ENCODE measurements at regions not wholly inside any gene's neighbourhood (a gene's known extent, or its start where the extent isn't known, plus 50 kb on each side); places are given as distances from the start of the nearest gene placed in this dataset.

- H3K9me3 ChIP-seq, result no peaks in the 10 kb centered on the region
- H3K27ac ChIP-seq, result no peak overlapping the region
- TF ChIP-seq Cebpa-rat (IDR thresholded peaks at IDR 0.05), result no peak
- no peak overlapping the region for H3K9ac ChIP-seq
- no peaks in the 10 kb centered on the region for H4K20me1 ChIP-seq
- no peaks in the 10 kb centered on the region for H3K27me3 ChIP-seq
- H3K36me3 ChIP-seq, result no peaks in the 10 kb centered on the region
- H3K4me2 ChIP-seq, result no peak overlapping the region
- no peaks in the 10 kb centered on the region for H3K4me1 ChIP-seq
- no peak overlapping the region for H3K4me3 ChIP-seq
Observed at GRCh38 chr3:44033123-44033522, 208.6 kb upstream of the TOPAZ1 start.

- Histone ChIP-seq H3K36me3 (no peaks in the 10 kb centered on the region), H3K27ac (no peak overlapping the region), H3K4me3 (no peak overlapping the region), H3K27me3 (no peaks in the 10 kb centered on the region), H3K9ac (no peak overlapping the region), H4K20me1 (no peaks in the 10 kb centered on the region), H3K9me3 (no peaks in the 10 kb centered on the region), H3K4me2 (no peak overlapping the region), H3K4me1 (no peaks in the 10 kb centered on the region)
- TF ChIP-seq Cebpa-rat (IDR thresholded peaks at IDR 0.05), result no peak
Observed at GRCh38 chr3:44036850-44037249, 204.8 kb upstream of the TOPAZ1 start.

GRCh38 chr3:44039006-44039405 lies 202.7 kb upstream of the TOPAZ1 start:
- H3K4me2 ChIP-seq, result no peak overlapping the region
- H3K4me3 ChIP-seq, result no peak overlapping the region
- H3K27ac ChIP-seq, result no peak overlapping the region
- no peaks in the 10 kb centered on the region for H3K27me3 ChIP-seq
- H4K20me1 ChIP-seq, result no peaks in the 10 kb centered on the region
- no peaks in the 10 kb centered on the region for H3K9me3 ChIP-seq
- H3K36me3 ChIP-seq, result no peaks in the 10 kb centered on the region
- H3K4me1 ChIP-seq, result no peaks in the 10 kb centered on the region
- no peak overlapping the region for H3K9ac ChIP-seq
- TF ChIP-seq Cebpa-rat (IDR thresholded peaks at IDR 0.05), result no peak

- no peaks in the 10 kb centered on the region for H4K20me1 ChIP-seq
- H3K4me1 ChIP-seq, result peaks cover 20% of the 10 kb centered on the region
- no peak overlapping the region for H3K4me2 ChIP-seq
- H3K36me3 ChIP-seq, result no peaks in the 10 kb centered on the region
- H3K4me3 ChIP-seq, result no peak overlapping the region
- no peaks in the 10 kb centered on the region for H3K9me3 ChIP-seq
- no peak overlapping the region for H3K9ac ChIP-seq
- no peak for TF ChIP-seq Cebpa-rat (IDR thresholded peaks at IDR 0.05)
- no peaks in the 10 kb centered on the region for H3K27me3 ChIP-seq
- no peak overlapping the region for H3K27ac ChIP-seq
Observed at GRCh38 chr3:44041726-44042125, 200.0 kb upstream of the TOPAZ1 start.

GRCh38 chr3:44042772-44043171 lies 198.9 kb upstream of the TOPAZ1 start:
- no peak overlapping the region for H3K9ac ChIP-seq
- H3K4me2 ChIP-seq, result no peak overlapping the region
- TF ChIP-seq Cebpa-rat (IDR thresholded peaks at IDR 0.05), result no peak
- no peak overlapping the region for H3K27ac ChIP-seq
- H3K4me1 ChIP-seq, result peaks cover 20% of the 10 kb centered on the region
- no peaks in the 10 kb centered on the region for H3K36me3 ChIP-seq
- H3K4me3 ChIP-seq, result no peak overlapping the region
- H4K20me1 ChIP-seq, result no peaks in the 10 kb centered on the region
- H3K27me3 ChIP-seq, result no peaks in the 10 kb centered on the region
- H3K9me3 ChIP-seq, result no peaks in the 10 kb centered on the region

GRCh38 chr3:44045476-44046275 lies 196.0 kb upstream of the TOPAZ1 start:
- H3K4me2 ChIP-seq, result peak overlapping the region; percentile 33
- no peak overlapping the region for H3K9ac ChIP-seq
- no peaks in the 10 kb centered on the region for H3K9me3 ChIP-seq
- TF ChIP-seq Cebpa-rat (IDR thresholded peaks at IDR 0.05), result no peak
- H4K20me1 ChIP-seq, result no peaks in the 10 kb centered on the region
- H3K4me3 ChIP-seq, result no peak overlapping the region
- H3K27me3 ChIP-seq, result no peaks in the 10 kb centered on the region
- no peak overlapping the region for H3K27ac ChIP-seq
- no peaks in the 10 kb centered on the region for H3K36me3 ChIP-seq
- peaks cover 20% of the 10 kb centered on the region for H3K4me1 ChIP-seq

- H3K27me3 ChIP-seq, result no peaks in the 10 kb centered on the region
- no peak overlapping the region for H3K4me3 ChIP-seq
- H4K20me1 ChIP-seq, result no peaks in the 10 kb centered on the region
- no peak overlapping the region for H3K4me2 ChIP-seq
- no peaks in the 10 kb centered on the region for H3K36me3 ChIP-seq
- peaks cover 20% of the 10 kb centered on the region for H3K4me1 ChIP-seq
- H3K9ac ChIP-seq, result no peak overlapping the region
- H3K9me3 ChIP-seq, result no peaks in the 10 kb centered on the region
- no peak overlapping the region for H3K27ac ChIP-seq
- no peak for TF ChIP-seq Cebpa-rat (IDR thresholded peaks at IDR 0.05)
Observed at GRCh38 chr3:44047796-44048195, 193.9 kb upstream of the TOPAZ1 start.

- H3K4me2 ChIP-seq, result no peak overlapping the region
- H3K4me3 ChIP-seq, result no peak overlapping the region
- H4K20me1 ChIP-seq, result no peaks in the 10 kb centered on the region
- no peaks in the 10 kb centered on the region for H3K9me3 ChIP-seq
- H3K4me1 ChIP-seq, result peaks cover 20% of the 10 kb centered on the region
- no peaks in the 10 kb centered on the region for H3K27me3 ChIP-seq
- H3K9ac ChIP-seq, result no peak overlapping the region
- no peak for TF ChIP-seq Cebpa-rat (IDR thresholded peaks at IDR 0.05)
- H3K36me3 ChIP-seq, result no peaks in the 10 kb centered on the region
- H3K27ac ChIP-seq, result no peak overlapping the region
Observed at GRCh38 chr3:44048196-44048924, 193.3 kb upstream of the TOPAZ1 start.

GRCh38 chr3:44048949-44049348 lies 192.7 kb upstream of the TOPAZ1 start:
- TF ChIP-seq Cebpa-rat (IDR thresholded peaks at IDR 0.05), result no peak
- H3K9ac ChIP-seq, result no peak overlapping the region
- no peaks in the 10 kb centered on the region for H4K20me1 ChIP-seq
- no peaks in the 10 kb centered on the region for H3K36me3 ChIP-seq
- no peak overlapping the region for H3K4me2 ChIP-seq
- H3K27ac ChIP-seq, result no peak overlapping the region
- H3K27me3 ChIP-seq, result no peaks in the 10 kb centered on the region
- H3K9me3 ChIP-seq, result no peaks in the 10 kb centered on the region
- peaks cover 20% of the 10 kb centered on the region for H3K4me1 ChIP-seq
- no peak overlapping the region for H3K4me3 ChIP-seq

GRCh38 chr3:44050101-44050500 lies 191.6 kb upstream of the TOPAZ1 start:
- Histone ChIP-seq H3K27ac (no peak overlapping the region), H3K36me3 (no peaks in the 10 kb centered on the region), H3K4me1 (peaks cover 15% of the 10 kb centered on the region), H3K9ac (no peak overlapping the region), H3K4me2 (no peak overlapping the region), H3K27me3 (no peaks in the 10 kb centered on the region), H3K4me3 (no peak overlapping the region), H3K9me3 (no peaks in the 10 kb centered on the region), H4K20me1 (no peaks in the 10 kb centered on the region)
- no peak for TF ChIP-seq Cebpa-rat (IDR thresholded peaks at IDR 0.05)

All from BLaER1 (cell line).